SK-N-SH (cell line): ENCODE measurements at regions not wholly inside any gene's neighbourhood (a gene's known extent, or its start where the extent isn't known, plus 50 kb on each side); places are given as distances from the start of the nearest gene placed in this dataset.

Experiments used
- CTCF ChIA-PET: fragments of 300-600, 350-600 bp; formaldehyde crosslinking; extraction: SDS; loops from one replicate; lab custom pipeline; 2021; lab: Yijun Ruan, JAX
- POLR2A ChIA-PET: fragments of 350-600 bp; sonication (Branson Sonifier 250); formaldehyde crosslinking; extraction: SDS; loops from one replicate; lab custom pipeline; 2020; ENCODE audit warnings: antibody characterized with exemption, inconsistent platforms; lab: Yijun Ruan, JAX
- DNase-seq: peaks from one replicate; pipeline ENCODE4 v3.0.0; 2012
- H2AFZ ChIP-seq: fragments of 200-600 bp; sonication (generic); 2 replicates; pipeline ENCODE4 v1.8.1; 2016; ENCODE audit warnings: antibody characterized with exemption, mild to moderate bottlenecking, low read depth
- H3F3A ChIP-seq: fragments of 200-600 bp; sonication (generic); replicated peaks from 2 replicates; pipeline ENCODE3; 2016; ENCODE audit warnings: antibody characterized with exemption, mild to moderate bottlenecking; ENCODE audit not compliant: insufficient read depth
- H3K27ac ChIP-seq, 2 experiments: fragments of 200-500 bp in 1 of 2; fragments of 200-600 bp in 1 of 2; sonication (Bioruptor generic) in 1 of 2; sonication (generic), shearing (Covaris generic) in 1 of 2; 2 replicates each; pipeline versions ENCODE4 v1.5.1 to v1.6.1; 2014 to 2016; ENCODE audit warnings: low read depth in 2 of 2, inconsistent platforms in 1 of 2, low read length in 1 of 2, mild to moderate bottlenecking in 1 of 2, mixed read lengths in 1 of 2
- H3K27me3 ChIP-seq: fragments of 200-600 bp; sonication (generic), shearing (Covaris generic); 2 replicates; pipeline ENCODE4 v1.6.1; 2016; ENCODE audit warnings: mixed run types; ENCODE audit not compliant: insufficient read depth
- H3K36me3 ChIP-seq, 2 experiments: fragments of 200-500 bp in 1 of 2; fragments of 200-600 bp in 1 of 2; sonication (Bioruptor generic) in 1 of 2; sonication (generic) in 1 of 2; replicated peaks in 1 of 2; 2 replicates each; pipeline versions ENCODE3 to v1.5.1; 2014 to 2016; ENCODE audit warnings: low read length in 1 of 2, mild to moderate bottlenecking in 1 of 2; ENCODE audit not compliant: insufficient read depth in 2 of 2, control insufficient read depth in 1 of 2
- H3K4me1 ChIP-seq, 2 experiments: fragments of 200-500 bp in 1 of 2; fragments of 200-600 bp in 1 of 2; sonication (Bioruptor generic) in 1 of 2; sonication (generic), shearing (Covaris generic) in 1 of 2; 2 replicates each; pipeline versions ENCODE4 v1.5.1 to v1.6.1; 2014 to 2016; ENCODE audit warnings: low read depth in 1 of 2, low read length in 1 of 2, mixed run types in 1 of 2; ENCODE audit not compliant: insufficient read depth in 2 of 2, control insufficient read depth in 1 of 2
- H3K4me2 ChIP-seq: fragments of 200-600 bp; sonication (generic), shearing (Covaris generic); 2 replicates; pipeline ENCODE4 v1.6.1; 2017; ENCODE audit warnings: mixed run types
- H3K4me3 ChIP-seq, 2 experiments: fragments of 200-500 bp in 1 of 2; fragments of 200-600 bp in 1 of 2; sonication (Bioruptor generic) in 1 of 2; sonication (generic), shearing (Covaris generic) in 1 of 2; 2 replicates each; pipeline versions ENCODE4 v1.5.1 to v1.8.1; 2014 to 2016; ENCODE audit warnings: low read depth in 2 of 2, inconsistent platforms in 1 of 2, low read length in 1 of 2, mild to moderate bottlenecking in 1 of 2, mixed read lengths in 1 of 2, moderate library complexity in 1 of 2
- H3K79me2 ChIP-seq: fragments of 200-600 bp; sonication (generic); 2 replicates; pipeline ENCODE4 v1.8.1; 2017; ENCODE audit warnings: mild to moderate bottlenecking; ENCODE audit not compliant: insufficient read depth
- H3K9ac ChIP-seq: fragments of 200-600 bp; sonication (generic); 2 replicates; pipeline ENCODE4 v1.6.1; 2017; ENCODE audit warnings: mixed run types
- H3K9me2 ChIP-seq: fragments of 200-600 bp; sonication (generic); 2 replicates; pipeline ENCODE4 v1.6.1; 2017; ENCODE audit warnings: mixed run types
- H3K9me3 ChIP-seq: fragments of 200-600 bp; sonication (generic); 2 replicates; pipeline ENCODE4 v1.6.1; 2017; ENCODE audit warnings: mixed run types, mild to moderate bottlenecking, moderate library complexity
- H4K20me1 ChIP-seq: fragments of 200-600 bp; sonication (generic); 2 replicates; pipeline ENCODE4 v1.6.1; 2017; ENCODE audit warnings: mild to moderate bottlenecking, mixed run types; ENCODE audit not compliant: insufficient read depth
- ELF1 ChIP-seq: IDR thresholded peaks from 2 replicates; pipeline ENCODE4 v1.4.0; 2012
- EP300 ChIP-seq, 2 experiments: IDR thresholded peaks; 2 replicates each; pipeline versions ENCODE4 v1.4.0 to v1.6.1; 2012; ENCODE audit warnings: borderline replicate concordance in 1 of 2, low read depth in 1 of 2, low read length in 1 of 2
- EZH2phosphoT487 ChIP-seq: fragments of 200-600 bp; sonication (generic); IDR thresholded peaks from 2 replicates; pipeline ENCODE4 v1.6.1; 2017; ENCODE audit warnings: low read depth, mixed run types, mild to moderate bottlenecking, antibody characterized with exemption, moderate library complexity, borderline replicate concordance
- FOXM1 ChIP-seq: IDR thresholded peaks from 2 replicates; pipeline ENCODE4 v1.4.0; 2012; ENCODE audit warnings: low read depth, mild to moderate bottlenecking
- GATA2 ChIP-seq: sonication (generic); formaldehyde crosslinking; IDR thresholded peaks from 2 replicates; pipeline ENCODE4 v1.5.0; 2020; ENCODE audit warnings: mild to moderate bottlenecking, missing genetic modification reagents
- IRF3 ChIP-seq: fragments of 150-350 bp; IDR thresholded peaks from 2 replicates; pipeline ENCODE4 v1.6.1; 2016; ENCODE audit warnings: mild to moderate bottlenecking, low read depth, low read length
- MAX ChIP-seq: IDR thresholded peaks from 2 replicates; pipeline ENCODE4 v1.4.0; 2012; ENCODE audit warnings: low read depth
- RAD21 ChIP-seq: IDR thresholded peaks from 2 replicates; pipeline ENCODE4 v1.6.1; 2012; ENCODE audit warnings: mild to moderate bottlenecking, low read length
- REST ChIP-seq: IDR thresholded peaks from 2 replicates; pipeline ENCODE4 v1.6.1; 2012; ENCODE audit warnings: mild to moderate bottlenecking, low read depth, low read length, moderate library complexity
- RFX5 ChIP-seq: IDR thresholded peaks from 2 replicates; pipeline ENCODE4 v1.6.1; 2012; ENCODE audit warnings: mild to moderate bottlenecking, improper control_type of control experiment, low read length
- USF1 ChIP-seq: IDR thresholded peaks from 2 replicates; pipeline ENCODE4 v1.4.0; 2012; ENCODE audit warnings: low read depth, borderline replicate concordance
- YY1 ChIP-seq: IDR thresholded peaks from 2 replicates; pipeline ENCODE4 v1.4.0; 2012; ENCODE audit warnings: low read depth, mild to moderate bottlenecking
- WGBS: methylation state at CpG from one replicate; pipeline ENCODE4 v1.1.6; 2017; ENCODE audit warnings: low lambda C conversion rate; 5-methylcytosine and 5-hydroxymethylcytosine counted together

- WGBS = 26% methylated on average over 5 of the region's 5 CpGs
- no peaks in the 10 kb centered on the region for H3K79me2 ChIP-seq
- CTCF ChIA-PET = no interaction called here
Measured at GRCh38 chr5:6177926-6178325, 200.4 kb downstream of the MED10 start.

More at GRCh38 chr5:6177926-6178325, 200.4 kb downstream of the MED10 start:
- TF ChIP-seq EZH2phosphoT487 = no peak
- TF ChIP-seq RAD21 = no peak
- no peak for TF ChIP-seq YY1
- TF ChIP-seq GATA2 = no peak
- no peak for TF ChIP-seq EP300 (IDR thresholded peaks at IDR 0.05; ENCODE audit: borderline replicate concordance in 1 of 2, low read depth in 1 of 2, low read length in 1 of 2)
- TF ChIP-seq ELF1 = no peak
- TF ChIP-seq USF1 = no peak
- no peak for TF ChIP-seq MAX
- TF ChIP-seq RFX5 = no peak
- no peak for TF ChIP-seq IRF3
- TF ChIP-seq REST = no peak
- no peak for TF ChIP-seq FOXM1
- Histone ChIP-seq H3K9me2 (no peaks in the 10 kb centered on the region), H3K4me1 (peaks cover 0 to 8% of the 10 kb centered on the region in 2 experiments; a peak in 1 of 4 replicates), H3K4me2 (no peak overlapping the region), H3K27ac (no peak overlapping the region), H3K36me3 (no peaks in the 10 kb centered on the region), H3K9me3 (no peaks in the 10 kb centered on the region), H4K20me1 (no peaks in the 10 kb centered on the region), H2AFZ (no peak overlapping the region), H3K9ac (no peak overlapping the region), H3F3A (no peaks in the 10 kb centered on the region), H3K27me3 (no peaks in the 10 kb centered on the region), H3K4me3 (no peak overlapping the region)
- POLR2A ChIA-PET = no interaction called here
- no peak for DNase-seq
